HepG2 (cell line): ENCODE measurements at regions not wholly inside any gene's neighbourhood (a gene's known extent, or its start where the extent isn't known, plus 50 kb on each side); places are given as distances from the start of the nearest gene placed in this dataset.
A peak's percentile ranks its signal among the peaks of the same experiment; 100 is the strongest.

ENCODE experiments used
- ATAC-seq: fragments of 200-7000 bp; cut with Tn5 transposase; 3 replicates; pipeline ENCODE4 v1.9.1; 2020; ENCODE audit warnings: mild to moderate bottlenecking, moderate library complexity
- BruUV-seq: library from RNA; stranded (reverse); fragments of 400-500 nt; replicated peaks from 2 replicates; lab custom pipeline; 2021; lab: Mats Ljungman, UMichigan
- CTCF ChIA-PET: fragments of 300-600 bp; formaldehyde crosslinking; extraction: SDS; loops from one replicate; lab custom pipeline; 2021; ENCODE audit warnings: low total read pairs, inconsistent platforms, low intra/inter-chr PET ratio; lab: Yijun Ruan, JAX
- POLR2A ChIA-PET: fragments of 350-600 bp; sonication (Branson Sonifier 250); formaldehyde crosslinking; loops from one replicate; lab custom pipeline; 2020; ENCODE audit warnings: antibody characterized with exemption, inconsistent platforms; lab: Yijun Ruan, JAX
- DNase-seq: peaks from one replicate; pipeline ENCODE4 v3.0.0-alpha.2; 2015; ENCODE audit warnings: low spot score
- FAIRE-seq: peaks from 3 replicates; lab custom pipeline; 2011; peaks lifted over from hg19 to GRCh38; lab: Jason Lieb, UNC
- H2AFZ ChIP-seq: one replicate; pipeline ENCODE4 v1.6.1; 2011; ENCODE audit warnings: low read length, inconsistent platforms
- H3K27ac ChIP-seq: fragments of 300-600 bp; 3 replicates; pipeline ENCODE4 v1.8.0; 2011; ENCODE audit warnings: mixed run types, mild to moderate bottlenecking, mixed read lengths, low read length, inconsistent platforms; ENCODE audit not compliant: insufficient read depth; ENCODE audit errors: extremely low read length
- H3K27me3 ChIP-seq, 2 experiments: fragments of 200-600 bp in 1 of 2; 2 replicates in 1 of 2; 3 replicates in 1 of 2; pipeline versions ENCODE4 v1.6.0 to v1.8.0; 2011; ENCODE audit warnings: low read length in 2 of 2, mild to moderate bottlenecking in 2 of 2, moderate library complexity in 2 of 2, inconsistent platforms in 1 of 2; ENCODE audit not compliant: insufficient read depth in 2 of 2, control insufficient read depth in 1 of 2
- H3K36me3 ChIP-seq, 2 experiments: fragments of 200-600 bp in 1 of 2; replicated peaks in 1 of 2; 2 replicates in 1 of 2; 3 replicates in 1 of 2; pipeline versions ENCODE4 v1.5.1 to v1.8.0; 2011; ENCODE audit warnings: low read length in 2 of 2, inconsistent platforms in 1 of 2; ENCODE audit not compliant: insufficient read depth in 2 of 2, control insufficient read depth in 1 of 2
- H3K4me1 ChIP-seq: 2 replicates; pipeline ENCODE4 v1.5.1; 2012; ENCODE audit warnings: low read length, inconsistent platforms; ENCODE audit not compliant: insufficient read depth
- H3K4me2 ChIP-seq: 2 replicates; pipeline ENCODE4 v1.6.0; 2011; ENCODE audit warnings: low read depth, low read length, inconsistent platforms
- H3K4me3 ChIP-seq, 3 experiments: fragments of 200-600 bp in 1 of 3; sonication (generic), shearing (Covaris generic) in 1 of 3; replicated peaks in 1 of 3; 2 replicates each; pipeline ENCODE4 v1.5.1; 2011 to 2016; ENCODE audit warnings: low read length in 3 of 3, inconsistent platforms in 2 of 3, low read depth in 2 of 3, mild to moderate bottlenecking in 2 of 3, control low read depth in 1 of 3, mixed read lengths in 1 of 3; ENCODE audit not compliant: insufficient read depth in 1 of 3
- H3K79me2 ChIP-seq: one replicate; pipeline ENCODE4 v1.6.1; 2011; ENCODE audit warnings: low read length, inconsistent platforms; ENCODE audit not compliant: insufficient read depth
- H3K9ac ChIP-seq: 2 replicates; pipeline ENCODE4 v1.6.0; 2011; ENCODE audit warnings: mild to moderate bottlenecking, low read depth, low read length, inconsistent platforms; ENCODE audit not compliant: insufficient read depth
- H3K9me3 ChIP-seq: 2 replicates; pipeline ENCODE4 v1.5.1; 2012; ENCODE audit warnings: mild to moderate bottlenecking, low read length
- H4K20me1 ChIP-seq: 2 replicates; pipeline ENCODE4 v1.6.0; 2011; ENCODE audit warnings: inconsistent platforms, mild to moderate bottlenecking, low read length, moderate library complexity; ENCODE audit not compliant: insufficient read depth
- CEBPG ChIP-seq: IDR thresholded peaks from 2 replicates; pipeline ENCODE4 v1.6.1; 2016
- E2F2 ChIP-seq: sonication (generic); formaldehyde crosslinking; IDR thresholded peaks from 2 replicates; pipeline ENCODE4 v1.4.0; 2020; ENCODE audit warnings: missing genetic modification reagents, borderline replicate concordance
- ETV6 ChIP-seq: sonication (generic); formaldehyde crosslinking; conservative IDR thresholded peaks from 2 replicates; pipeline ENCODE4 v1.4.0; 2020; ENCODE audit warnings: missing genetic modification reagents
- FOXJ3 ChIP-seq: sonication (generic); formaldehyde crosslinking; IDR thresholded peaks from 2 replicates; pipeline ENCODE4 v1.4.0; 2020; ENCODE audit warnings: missing genetic modification reagents, mild to moderate bottlenecking, borderline replicate concordance
- GATAD2A ChIP-seq: IDR thresholded peaks from 2 replicates; pipeline ENCODE4 v1.6.1; 2016
- HNRNPUL1 ChIP-seq: fragments of 200-400 bp; formaldehyde crosslinking; IDR thresholded peaks from 2 replicates; pipeline ENCODE4 v1.6.1; 2017; ENCODE audit warnings: low read depth, mild to moderate bottlenecking, low read length, moderate library complexity
- IKZF1 ChIP-seq: fragments of 450-650 bp; IDR thresholded peaks from 2 replicates; pipeline ENCODE4 v1.7.1; 2016
- MATR3 ChIP-seq: sonication (generic); formaldehyde crosslinking; IDR thresholded peaks from 2 replicates; pipeline ENCODE4 v1.4.0; 2020; ENCODE audit warnings: missing genetic modification reagents
- MIER3 ChIP-seq: IDR thresholded peaks from 2 replicates; pipeline ENCODE4 v1.6.1; 2016; ENCODE audit warnings: missing compliant biosample characterization, borderline replicate concordance
- PHF20 ChIP-seq: sonication (generic); formaldehyde crosslinking; IDR thresholded peaks from 2 replicates; pipeline ENCODE4 v1.5.0; 2020; ENCODE audit warnings: mild to moderate bottlenecking, missing genetic modification reagents
- SOX6 ChIP-seq, 2 experiments: fragments of 450-650 bp in 1 of 2; sonication (generic) in 1 of 2; formaldehyde crosslinking in 1 of 2; IDR thresholded peaks; 2 replicates each; pipeline versions ENCODE4 v1.4.0 to v1.6.1; 2017 to 2020; ENCODE audit warnings: antibody characterized with exemption in 1 of 2, mild to moderate bottlenecking in 1 of 2, missing genetic modification reagents in 1 of 2
- SP2 ChIP-seq: sonication (generic); formaldehyde crosslinking; IDR thresholded peaks from 2 replicates; pipeline ENCODE4 v1.5.1; 2020; ENCODE audit warnings: mild to moderate bottlenecking, missing genetic modification reagents
- TBX2 ChIP-seq: sonication (generic); formaldehyde crosslinking; IDR thresholded peaks from 2 replicates; pipeline ENCODE4 v1.5.0; 2020; ENCODE audit warnings: missing genetic modification reagents, mild to moderate bottlenecking, borderline replicate concordance
- TBX3 ChIP-seq: fragments of 450-650 bp; IDR thresholded peaks from 2 replicates; pipeline ENCODE4 v1.6.1; 2017; ENCODE audit warnings: antibody characterized with exemption, mild to moderate bottlenecking, inconsistent platforms, borderline replicate concordance
- ZBTB3 ChIP-seq: sonication (generic); formaldehyde crosslinking; IDR thresholded peaks from 2 replicates; pipeline ENCODE4 v1.4.0; 2020; ENCODE audit warnings: low read depth, mild to moderate bottlenecking, moderate library complexity, missing genetic modification reagents, borderline replicate concordance
- ZNF337 ChIP-seq: sonication (generic); formaldehyde crosslinking; IDR thresholded peaks from 2 replicates; pipeline ENCODE4 v1.5.1; 2020; ENCODE audit warnings: missing genetic modification reagents, low read depth, mild to moderate bottlenecking, borderline replicate concordance
- ZNF580 ChIP-seq: IDR thresholded peaks from 2 replicates; pipeline ENCODE4 v1.6.1; 2016; ENCODE audit warnings: low read depth, borderline replicate concordance
- ZNF639 ChIP-seq: conservative IDR thresholded peaks from 2 replicates; pipeline ENCODE4 v1.6.1; 2018; ENCODE audit warnings: missing genetic modification reagents
- ZNF704 ChIP-seq: sonication (generic); formaldehyde crosslinking; IDR thresholded peaks from 2 replicates; pipeline ENCODE4 v1.8.1; 2023; ENCODE audit warnings: mild to moderate bottlenecking, inconsistent platforms, moderate library complexity, missing genetic modification reagents, borderline replicate concordance
- ZNF784 ChIP-seq: sonication (generic); formaldehyde crosslinking; IDR thresholded peaks from 2 replicates; pipeline ENCODE4 v1.5.1; 2020; ENCODE audit warnings: missing genetic modification reagents, mild to moderate bottlenecking, borderline replicate concordance
- ZNF788 ChIP-seq: sonication (generic); formaldehyde crosslinking; IDR thresholded peaks from 2 replicates; pipeline ENCODE4 v1.5.0; 2020; ENCODE audit warnings: mild to moderate bottlenecking, missing genetic modification reagents, borderline replicate concordance
- WGBS: methylation state at CpG from one replicate; pipeline ENCODE4 v1.1.6; 2017; ENCODE audit warnings: low lambda C conversion rate; 5-methylcytosine and 5-hydroxymethylcytosine counted together
- in situ Hi-C: cut with HindIII; loops from 2 replicates; pipeline ENCODE4 v1.10.0; 2017; ENCODE audit warnings: low pct_unique_long_range_greater_than_20kb; ENCODE audit not compliant: extremely low pct_ligation_motif_present
- intact Hi-C: fragments of 100-400 bp; cut with micrococcal nuclease; formaldehyde crosslinking; loops from one replicate; pipeline ENCODE4 v1.10.0; 2022; ENCODE audit not compliant: unreplicated experiment

- Histone ChIP-seq H3K27me3 (peaks cover 0 to 4% of the 10 kb centered on the region in 2 experiments; a peak in 1 of 5 replicates), H3K4me3 (no peak overlapping the region), H3K9ac (no peak overlapping the region), H3K79me2 (no peaks in the 10 kb centered on the region), H4K20me1 (no peaks in the 10 kb centered on the region), H3K4me2 (peak overlapping the region; percentile 28; the same call in 1 of the 2 replicates), H3K4me1 (peaks cover 11% of the 10 kb centered on the region), H3K9me3 (no peaks in the 10 kb centered on the region), H3K27ac (no peak overlapping the region), H3K36me3 (no peaks in the 10 kb centered on the region), H2AFZ (no peak overlapping the region)
- in situ Hi-C loops, result no loop called here
- FAIRE-seq (peak; percentile 12), ATAC-seq (peak; percentile 96), DNase-seq (peak; percentile 69)
- ChIA-PET POLR2A (no interaction called here), CTCF (no interaction called here)
- intact Hi-C loops, result loop anchor here (1.0 kb wide), 1 partner anchor 13 kb away; no protein-coding TSS in a partner anchor
- BruUV-seq, result no TSS peak
- WGBS, result 15% methylated on average over 9 of the region's 9 CpGs
- TF ChIP-seq FOXJ3 (CRISPR knock-in tag) (no peak), GATAD2A (CRISPR knock-in tag) (peak; percentile 31; the same call in 1 of the 2 replicates), HNRNPUL1 (no peak), TBX3 (no peak), ZNF704 (CRISPR knock-in tag) (no peak), SP2 (CRISPR knock-in tag) (no peak), MIER3 (0 out of 2 replicates have a peak, but pooled peaks have one; percentile 31), ZNF784 (CRISPR knock-in tag) (no peak), ETV6 (CRISPR knock-in tag) (no peak), MATR3 (no peak), ZNF639 (CRISPR knock-in tag) (no peak), IKZF1 (no peak), ZNF788 (CRISPR knock-in tag) (peak; percentile 57; the same call in 1 of the 2 replicates), TBX2 (CRISPR knock-in tag) (peak; percentile 45; the same call in 1 of the 2 replicates), ZBTB3 (CRISPR knock-in tag) (no peak), ZNF337 (CRISPR knock-in tag) (no peak), CEBPG (CRISPR knock-in tag) (no peak), PHF20 (CRISPR knock-in tag) (no peak), ZNF580 (CRISPR knock-in tag) (no peak), SOX6 (IDR thresholded peaks at IDR 0.05) (no peak), SOX6 (CRISPR knock-in tag; IDR thresholded peaks at IDR 0.05) (peak; percentile 44), E2F2 (no peak)
Observed at GRCh38 chr6:134517145-134517658, 199.3 kb upstream of the SGK1 start.
